ENCODE measurements at regions not wholly inside any gene's neighbourhood (a gene's known extent, or its start where the extent isn't known, plus 50 kb on each side); places are given as distances from the start of the nearest gene placed in this dataset.

DNA sequence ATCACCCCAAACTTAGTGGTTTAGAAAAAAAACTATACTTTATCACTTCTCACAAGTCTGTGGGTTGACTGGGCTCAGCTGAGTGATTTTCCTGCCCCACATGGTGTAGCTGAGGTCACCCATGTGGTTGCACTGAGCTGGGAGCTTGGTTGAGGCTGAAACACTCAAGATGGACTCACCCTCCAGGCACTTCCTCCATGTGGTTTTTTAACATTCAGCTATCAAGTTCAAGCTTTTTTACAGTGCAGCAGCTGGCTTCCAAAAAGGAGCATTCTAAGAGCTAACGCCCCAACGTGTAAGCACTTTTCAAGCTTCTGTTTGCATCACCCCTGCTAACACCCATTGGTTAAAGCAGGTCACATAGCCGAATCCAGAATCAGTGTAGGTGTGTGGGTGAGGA lies 105.9 kb upstream of the CREB1 start:
- Mint-ChIP-seq H3K27ac (no peak overlapping the region), H3K4me1 (peaks cover 11% of the 10 kb centered on the region), H3K4me3 (no peak overlapping the region), H3K27me3 (peaks cover 7% of the 10 kb centered on the region), H3K9me3 (ENCODE audit: insufficient read depth) (no peaks in the 10 kb centered on the region)
- Histone ChIP-seq H3K36me3 (replicated peaks in 1 of 2; ENCODE audit: control extremely low read depth in 1 of 2, control insufficient read depth in 1 of 2, extremely low read depth in 1 of 2, insufficient read depth in 2 of 2, low read length in 1 of 2) (no peaks in the 10 kb centered on the region), H3K9ac (ENCODE audit: low read length) (no peak overlapping the region), H4K20me1 (ENCODE audit: control insufficient read depth, insufficient read depth, low read length, poor library complexity, severe bottlenecking) (no peaks in the 10 kb centered on the region), H3K79me2 (ENCODE audit: control insufficient read depth, insufficient read depth, low read length) (no peaks in the 10 kb centered on the region), H2AFZ (ENCODE audit: insufficient read depth, low read depth, low read length, poor library complexity, severe bottlenecking) (no peak overlapping the region), H3K4me2 (replicated peaks; ENCODE audit: low read depth, low read length, poor library complexity, severe bottlenecking) (no peak overlapping the region), H3K9me3 (ENCODE audit: control extremely low read depth in 1 of 3, control insufficient read depth in 2 of 3, insufficient read depth in 1 of 3, low read length in 2 of 3) (peaks cover 0 to 9% (median 5%) of the 10 kb centered on the region in 3 donors), H3K4me3 (ENCODE audit: control extremely low read depth in 1 of 5, extremely low read depth in 1 of 5, insufficient read depth in 1 of 5, low read depth in 2 of 5, low read length in 4 of 5) (no peak overlapping the region), H3K27me3 (replicated peaks in 1 of 4; ENCODE audit: control extremely low read depth in 1 of 4, control insufficient read depth in 3 of 4, insufficient read depth in 4 of 4, low read length in 3 of 4) (no peaks in the 10 kb centered on the region), H3K4me1 (ENCODE audit: control insufficient read depth in 2 of 2, insufficient read depth in 2 of 2, low read length in 2 of 2) (peaks cover 6 to 7% of the 10 kb centered on the region in 2 donors), H3K27ac (ENCODE audit: low read length in 2 of 2) (no peak overlapping the region)
- TF ChIP-seq EZH2 (IDR thresholded peaks at IDR 0.05; ENCODE audit: borderline replicate concordance, insufficient read depth, low read depth, low read length, poor library complexity, severe bottlenecking), result no peak
- TF ChIP-seq, protein P1, sequence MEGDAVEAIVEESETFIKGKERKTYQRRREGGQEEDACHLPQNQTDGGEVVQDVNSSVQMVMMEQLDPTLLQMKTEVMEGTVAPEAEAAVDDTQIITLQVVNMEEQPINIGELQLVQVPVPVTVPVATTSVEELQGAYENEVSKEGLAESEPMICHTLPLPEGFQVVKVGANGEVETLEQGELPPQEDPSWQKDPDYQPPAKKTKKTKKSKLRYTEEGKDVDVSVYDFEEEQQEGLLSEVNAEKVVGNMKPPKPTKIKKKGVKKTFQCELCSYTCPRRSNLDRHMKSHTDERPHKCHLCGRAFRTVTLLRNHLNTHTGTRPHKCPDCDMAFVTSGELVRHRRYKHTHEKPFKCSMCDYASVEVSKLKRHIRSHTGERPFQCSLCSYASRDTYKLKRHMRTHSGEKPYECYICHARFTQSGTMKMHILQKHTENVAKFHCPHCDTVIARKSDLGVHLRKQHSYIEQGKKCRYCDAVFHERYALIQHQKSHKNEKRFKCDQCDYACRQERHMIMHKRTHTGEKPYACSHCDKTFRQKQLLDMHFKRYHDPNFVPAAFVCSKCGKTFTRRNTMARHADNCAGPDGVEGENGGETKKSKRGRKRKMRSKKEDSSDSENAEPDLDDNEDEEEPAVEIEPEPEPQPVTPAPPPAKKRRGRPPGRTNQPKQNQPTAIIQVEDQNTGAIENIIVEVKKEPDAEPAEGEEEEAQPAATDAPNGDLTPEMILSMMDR (IDR thresholded peaks at IDR 0.05), result no peak
- POLR2A ChIA-PET, result no interaction called here
- no CpG with 5 or more reads among the region's 3 CpGs for WGBS (ENCODE audit: insufficient coverage)
- CTCF ChIA-PET, result interaction anchor here (1.8 kb wide), 1 partner anchor 10 kb away, joined by 4 read pairs; no protein-coding TSS in a partner anchor
- intact Hi-C loops (cut with micrococcal nuclease), result no loop called here
- ATAC-seq (ENCODE audit: low read depth), result peak; percentile 68
- peak; percentile 43 for DNase-seq

DNA sequence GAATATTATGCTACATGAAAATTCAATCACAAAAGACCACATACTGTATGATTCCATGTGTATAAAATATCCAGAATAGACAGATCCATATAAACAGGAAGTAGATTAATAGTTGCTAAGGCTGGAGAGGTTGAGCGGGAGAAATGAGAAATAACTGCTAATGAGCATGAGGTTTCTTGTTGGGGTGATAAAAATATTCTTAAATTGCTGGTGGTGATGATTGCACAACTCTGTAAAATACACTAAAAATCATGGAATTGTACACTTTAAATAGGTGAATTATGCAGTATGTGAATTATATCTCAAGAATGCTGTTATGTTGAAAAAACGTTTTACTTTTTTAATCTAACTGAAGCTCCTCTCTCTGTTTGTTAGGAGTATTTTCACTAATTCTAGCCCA lies 101.8 kb upstream of the CREB1 start:
- no peak overlapping the region for H3K27ac ChIP-seq (ENCODE audit: low read length in 2 of 2)
- no peak overlapping the region for H3K4me3 ChIP-seq (ENCODE audit: control extremely low read depth in 1 of 5, extremely low read depth in 1 of 5, insufficient read depth in 1 of 5, low read depth in 2 of 5, low read length in 4 of 5)
- Mint-ChIP-seq H3K4me1 (peaks cover 11% of the 10 kb centered on the region), H3K27me3 (peaks cover 2% of the 10 kb centered on the region), H3K9me3 (ENCODE audit: insufficient read depth) (no peaks in the 10 kb centered on the region), H3K27ac (no peak overlapping the region), H3K4me3 (no peak overlapping the region)
- no peak overlapping the region for H3K4me2 ChIP-seq (replicated peaks; ENCODE audit: low read depth, low read length, poor library complexity, severe bottlenecking)
- ChIA-PET POLR2A (no interaction called here), CTCF (no interaction called here)
- TF ChIP-seq, protein P1 (IDR thresholded peaks at IDR 0.05), result no peak
- no peak for TF ChIP-seq EZH2 (IDR thresholded peaks at IDR 0.05; ENCODE audit: borderline replicate concordance, insufficient read depth, low read depth, low read length, poor library complexity, severe bottlenecking)
- peaks cover 6 to 7% of the 10 kb centered on the region in 2 donors for H3K4me1 ChIP-seq (ENCODE audit: control insufficient read depth in 2 of 2, insufficient read depth in 2 of 2, low read length in 2 of 2)
- DNase-seq, result no peak
- no peaks in the 10 kb centered on the region for H3K36me3 ChIP-seq (replicated peaks in 1 of 2; ENCODE audit: control extremely low read depth in 1 of 2, control insufficient read depth in 1 of 2, extremely low read depth in 1 of 2, insufficient read depth in 2 of 2, low read length in 1 of 2)
- WGBS (ENCODE audit: insufficient coverage), result no CpG with 5 or more reads among the region's 2 CpGs
- no peaks in the 10 kb centered on the region for H3K79me2 ChIP-seq (ENCODE audit: control insufficient read depth, insufficient read depth, low read length)
- ATAC-seq (ENCODE audit: low read depth), result no peak
- H3K27me3 ChIP-seq (replicated peaks in 1 of 4; ENCODE audit: control extremely low read depth in 1 of 4, control insufficient read depth in 3 of 4, insufficient read depth in 4 of 4, low read length in 3 of 4), result no peaks in the 10 kb centered on the region
- peaks cover 0 to 9% (median 5%) of the 10 kb centered on the region in 3 donors for H3K9me3 ChIP-seq (ENCODE audit: control extremely low read depth in 1 of 3, control insufficient read depth in 2 of 3, insufficient read depth in 1 of 3, low read length in 2 of 3)
- H2AFZ ChIP-seq (ENCODE audit: insufficient read depth, low read depth, low read length, poor library complexity, severe bottlenecking), result no peak overlapping the region
- H4K20me1 ChIP-seq (ENCODE audit: control insufficient read depth, insufficient read depth, low read length, poor library complexity, severe bottlenecking), result no peaks in the 10 kb centered on the region
- H3K9ac ChIP-seq (ENCODE audit: low read length), result no peak overlapping the region
- intact Hi-C loops (cut with micrococcal nuclease), result no loop called here

Data from B cell (primary cell).